ENCODE measurements at regions not wholly inside any gene's neighbourhood (a gene's known extent, or its start where the extent isn't known, plus 50 kb on each side); places are given as distances from the start of the nearest gene placed in this dataset.

DNA sequence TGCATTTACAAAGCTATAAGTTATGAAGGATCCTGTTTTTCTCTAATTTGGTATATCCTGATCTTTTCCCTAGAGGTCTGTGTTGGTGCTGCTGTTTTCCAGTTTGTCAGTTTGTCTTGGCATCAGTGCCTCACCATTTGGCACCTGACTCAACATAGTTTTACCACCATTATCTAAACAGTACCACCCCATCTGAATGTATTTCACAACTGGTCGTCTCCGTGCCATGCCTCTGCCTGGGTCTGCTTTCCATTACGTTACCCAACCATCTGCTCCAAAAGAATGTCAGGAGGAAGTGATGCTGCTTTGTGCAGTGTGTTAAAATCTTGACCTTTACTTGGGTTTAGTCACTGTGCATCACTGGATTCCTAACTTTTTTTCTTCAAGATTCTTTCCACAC lies 129.3 kb upstream of the RASSF8 start:
- TF ChIP-seq TAF1 (IDR thresholded peaks at IDR 0.05; ENCODE audit: borderline replicate concordance, insufficient read depth, low read length) = no peak
- TF ChIP-seq SIN3A (IDR thresholded peaks at IDR 0.05; ENCODE audit: borderline replicate concordance, insufficient read depth, low read length) = no peak
- TF ChIP-seq, protein P1, sequence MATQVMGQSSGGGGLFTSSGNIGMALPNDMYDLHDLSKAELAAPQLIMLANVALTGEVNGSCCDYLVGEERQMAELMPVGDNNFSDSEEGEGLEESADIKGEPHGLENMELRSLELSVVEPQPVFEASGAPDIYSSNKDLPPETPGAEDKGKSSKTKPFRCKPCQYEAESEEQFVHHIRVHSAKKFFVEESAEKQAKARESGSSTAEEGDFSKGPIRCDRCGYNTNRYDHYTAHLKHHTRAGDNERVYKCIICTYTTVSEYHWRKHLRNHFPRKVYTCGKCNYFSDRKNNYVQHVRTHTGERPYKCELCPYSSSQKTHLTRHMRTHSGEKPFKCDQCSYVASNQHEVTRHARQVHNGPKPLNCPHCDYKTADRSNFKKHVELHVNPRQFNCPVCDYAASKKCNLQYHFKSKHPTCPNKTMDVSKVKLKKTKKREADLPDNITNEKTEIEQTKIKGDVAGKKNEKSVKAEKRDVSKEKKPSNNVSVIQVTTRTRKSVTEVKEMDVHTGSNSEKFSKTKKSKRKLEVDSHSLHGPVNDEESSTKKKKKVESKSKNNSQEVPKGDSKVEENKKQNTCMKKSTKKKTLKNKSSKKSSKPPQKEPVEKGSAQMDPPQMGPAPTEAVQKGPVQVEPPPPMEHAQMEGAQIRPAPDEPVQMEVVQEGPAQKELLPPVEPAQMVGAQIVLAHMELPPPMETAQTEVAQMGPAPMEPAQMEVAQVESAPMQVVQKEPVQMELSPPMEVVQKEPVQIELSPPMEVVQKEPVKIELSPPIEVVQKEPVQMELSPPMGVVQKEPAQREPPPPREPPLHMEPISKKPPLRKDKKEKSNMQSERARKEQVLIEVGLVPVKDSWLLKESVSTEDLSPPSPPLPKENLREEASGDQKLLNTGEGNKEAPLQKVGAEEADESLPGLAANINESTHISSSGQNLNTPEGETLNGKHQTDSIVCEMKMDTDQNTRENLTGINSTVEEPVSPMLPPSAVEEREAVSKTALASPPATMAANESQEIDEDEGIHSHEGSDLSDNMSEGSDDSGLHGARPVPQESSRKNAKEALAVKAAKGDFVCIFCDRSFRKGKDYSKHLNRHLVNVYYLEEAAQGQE (IDR thresholded peaks at IDR 0.05; ENCODE audit: insufficient read depth in 1 of 2, low read depth in 2 of 2, low read length in 2 of 2) = no peak
- no peak for TF ChIP-seq POLR2AphosphoS5 (IDR thresholded peaks at IDR 0.05; ENCODE audit: low read depth, low read length)
- no peak for TF ChIP-seq FOXP2 (optimal IDR thresholded peaks at IDR 0.05; ENCODE audit: borderline replicate concordance, extremely low read depth, extremely low read length, insufficient read depth)
